Stimulated activated CD8-positive, alpha-beta memory T cell treated with anti-CD3 and anti-CD28 coated beads, Interleukin-4, amount 100 ng/mL, for 48 hours (primary cell): ENCODE measurements at regions not wholly inside any gene's neighbourhood (a gene's known extent, or its start where the extent isn't known, plus 50 kb on each side); places are given as distances from the start of the nearest gene placed in this dataset.

ENCODE experiments used
- DNase-seq: peaks from one replicate; pipeline ENCODE4 v3.0.0-alpha.2; 2020

DNA sequence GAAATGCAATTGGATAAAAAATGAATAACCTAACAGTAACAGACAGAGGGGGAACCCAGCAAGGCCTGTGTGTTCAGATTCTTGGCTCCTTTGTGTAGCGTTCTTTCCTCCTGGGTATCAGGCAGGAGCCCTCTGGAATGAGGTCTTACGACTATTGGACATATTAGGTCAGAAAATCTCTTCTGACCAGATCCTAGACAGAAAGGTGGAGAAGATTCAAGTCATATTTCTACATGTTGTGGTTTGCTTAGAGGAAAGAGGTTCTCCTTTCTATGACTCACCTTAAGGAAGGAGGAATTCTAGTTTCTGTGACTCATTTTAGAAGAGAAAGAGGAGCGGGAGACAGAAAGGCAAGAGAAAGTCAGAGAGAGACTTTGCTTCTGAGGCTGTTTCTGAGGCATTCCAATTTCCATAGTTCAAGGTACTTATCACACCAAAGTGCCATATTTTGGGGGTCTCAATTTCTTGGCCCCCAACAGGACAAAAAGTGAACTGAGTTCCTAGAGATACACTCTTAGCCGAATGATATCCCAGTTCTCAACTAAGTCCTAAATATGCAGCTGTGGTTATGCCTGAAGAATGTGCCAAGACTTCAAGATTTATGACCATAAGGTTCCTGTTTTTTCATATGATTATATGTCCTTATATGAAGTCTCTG, 618.6 kb downstream of the ZEB2 start:
- no peak for DNase-seq

DNA sequence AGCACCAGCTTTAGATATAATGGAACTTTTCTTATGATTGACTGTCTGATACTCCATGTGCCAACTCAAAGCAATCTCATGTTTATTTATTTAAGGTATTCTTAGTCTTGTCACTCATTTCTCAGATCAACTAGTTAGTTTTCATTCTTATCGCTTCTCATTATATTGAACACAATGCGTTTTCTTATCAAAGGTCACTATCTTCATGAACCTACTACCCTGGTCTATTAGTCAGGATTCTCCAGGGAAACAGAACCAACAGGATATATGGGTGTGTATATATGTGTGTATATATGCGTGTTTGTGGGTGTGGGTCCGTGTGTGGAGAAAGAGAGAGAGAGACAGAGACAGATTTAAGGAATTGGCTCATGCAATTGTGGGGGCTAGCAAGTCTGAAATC, 619.9 kb downstream of the ZEB2 start:
- DNase-seq: no peak

DNA sequence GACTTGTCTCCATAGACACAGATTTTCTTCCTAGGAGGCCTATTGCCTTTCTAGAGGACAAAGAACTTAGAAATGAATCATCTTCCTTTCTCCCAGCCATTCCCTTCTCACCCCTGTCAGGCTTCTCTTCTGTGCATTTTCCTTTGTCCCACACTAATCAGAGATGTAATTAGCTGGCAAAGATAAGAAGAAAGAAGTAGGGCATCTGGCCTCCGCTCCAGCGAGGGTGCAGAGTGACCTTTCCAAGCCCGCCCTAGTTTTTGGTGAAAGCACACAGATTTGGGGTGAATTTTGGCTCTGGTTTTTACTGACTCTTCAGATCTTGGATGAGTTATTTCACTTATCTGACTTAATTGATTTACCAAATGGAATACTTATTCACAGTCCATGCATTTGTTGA, 626.5 kb downstream of the ZEB2 start:
- DNase-seq: no peak

DNA sequence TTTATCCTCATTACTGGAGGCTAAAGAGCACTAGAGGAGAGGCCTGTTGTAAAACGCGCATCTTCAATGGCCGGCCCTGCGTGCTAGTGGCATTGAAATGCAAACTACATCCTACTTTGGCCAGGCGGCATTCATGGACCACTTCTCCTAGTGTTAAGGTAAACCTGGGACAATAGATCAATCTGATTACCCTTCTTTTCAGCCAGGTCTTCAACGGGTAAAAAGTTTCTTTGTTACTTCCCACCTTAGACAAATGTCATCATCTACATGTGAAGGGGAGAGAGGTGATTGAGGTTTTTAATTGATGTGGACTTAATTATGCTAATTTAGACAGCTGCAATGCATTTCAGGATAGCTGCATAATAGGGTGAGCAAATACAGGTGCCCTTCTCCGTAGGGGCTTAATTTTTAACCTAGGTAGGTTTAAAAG, 628.0 kb downstream of the ZEB2 start:
- no peak for DNase-seq

DNA sequence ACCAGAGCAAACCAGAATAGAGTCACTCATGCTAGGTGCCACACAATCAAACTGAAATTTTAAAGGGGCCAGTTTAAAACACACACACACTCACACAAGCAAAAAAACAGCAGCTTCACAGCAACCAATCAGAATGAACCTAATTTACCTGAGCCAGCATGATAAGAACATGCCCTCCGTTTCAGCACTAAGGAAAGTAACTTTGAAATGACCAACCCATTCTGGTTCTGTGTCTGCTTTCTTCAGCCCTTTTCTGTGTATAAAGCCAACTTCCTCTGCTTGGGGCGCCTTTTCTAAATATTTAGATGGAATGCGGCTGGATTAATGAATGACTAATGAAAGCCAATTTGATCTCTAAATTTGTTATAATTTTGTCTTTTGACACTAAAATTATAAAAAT, 629.1 kb downstream of the ZEB2 start:
- no peak for DNase-seq

DNA sequence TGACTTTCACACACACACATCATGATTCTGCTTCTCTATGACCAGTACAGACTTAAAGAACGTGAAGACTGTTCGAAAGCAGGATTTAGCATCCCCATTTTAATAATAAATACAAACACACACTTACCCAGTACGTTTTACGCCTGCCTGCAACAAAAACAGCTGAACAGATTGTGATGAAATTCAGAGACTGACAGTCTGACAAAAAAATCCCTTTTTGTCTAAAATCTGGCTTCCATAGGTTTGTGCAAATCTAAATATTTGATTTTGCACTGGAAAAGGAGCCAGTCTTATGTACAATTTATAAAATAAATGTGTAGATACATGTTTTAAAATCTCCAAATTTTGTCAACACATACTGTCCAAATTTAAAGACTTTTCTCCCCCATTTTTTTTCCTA, 630.7 kb downstream of the ZEB2 start:
- DNase-seq: no peak

GRCh38 chr2:143885461-143885860, 634.5 kb downstream of the ZEB2 start:
- DNase-seq: no peak

GRCh38 chr2:143881246-143881645, 638.7 kb downstream of the ZEB2 start:
- DNase-seq: no peak

- no peak for DNase-seq
Observed at GRCh38 chr2:143877876-143878530, 641.9 kb downstream of the ZEB2 start.

DNA sequence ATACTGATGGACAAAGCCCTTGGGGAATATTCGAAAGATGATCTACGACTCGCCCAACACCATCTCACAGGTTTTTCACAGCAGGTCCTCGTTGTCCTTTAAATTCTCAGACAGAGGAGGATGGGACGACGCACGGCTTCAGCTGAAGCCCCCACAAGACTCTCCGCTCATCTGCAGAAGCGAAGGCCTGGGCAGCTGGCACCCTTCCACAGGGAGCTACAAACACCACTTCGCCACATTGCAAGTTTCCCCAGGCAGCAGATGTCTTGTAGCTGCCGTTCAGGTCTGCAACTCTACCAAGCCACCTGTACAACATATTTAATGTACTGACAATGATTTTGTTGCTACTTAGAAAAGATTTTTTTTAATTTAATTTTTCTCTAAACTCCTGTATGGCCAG, 642.9 kb downstream of the ZEB2 start:
- no peak for DNase-seq

DNA sequence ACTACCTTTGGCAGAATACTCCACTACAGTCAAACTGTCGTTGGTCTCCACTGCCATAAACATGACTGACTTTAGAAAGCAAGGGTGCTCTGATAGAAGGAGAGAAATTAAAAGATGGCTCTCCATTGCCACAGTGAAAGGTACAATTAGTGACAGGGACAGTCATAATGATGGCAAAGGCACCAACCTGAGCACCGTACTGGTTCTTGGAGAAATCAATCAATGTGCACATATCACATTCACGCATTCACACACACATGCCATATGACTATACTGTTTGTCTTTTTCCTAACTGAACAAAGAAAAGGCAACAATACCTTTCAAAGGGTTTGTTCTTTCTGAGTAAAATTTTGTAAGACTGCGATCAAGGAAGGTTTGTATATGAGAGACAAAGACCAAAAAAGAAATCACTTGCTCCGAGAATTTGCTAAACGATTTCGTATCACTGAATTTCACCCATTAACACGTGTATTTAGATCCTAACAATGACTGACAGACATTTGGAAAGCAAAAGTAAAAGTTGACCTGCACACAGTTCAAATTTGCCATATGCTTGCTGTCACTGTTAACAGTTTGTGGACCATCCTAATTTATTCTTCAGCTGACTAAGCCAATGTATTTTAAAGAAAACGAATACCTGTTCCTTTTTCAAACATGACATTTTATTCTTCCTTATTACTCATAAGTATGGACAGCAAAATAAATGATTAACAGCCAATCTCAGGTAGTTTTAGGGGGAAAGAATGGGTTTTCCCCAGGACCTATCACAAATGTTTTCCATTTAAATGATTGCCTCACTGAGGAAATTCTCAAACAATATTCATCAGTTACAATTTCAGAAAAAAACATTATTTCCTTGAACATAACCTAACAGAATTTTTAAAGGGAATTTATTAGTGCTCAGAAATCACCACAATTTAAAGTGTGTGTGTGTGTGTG, 644.4 kb downstream of the ZEB2 start:
- DNase-seq: no peak

- DNase-seq: no peak
Observed at GRCh38 chr2:143873886-143874285, 646.0 kb downstream of the ZEB2 start.

GRCh38 chr2:143870696-143871095, 649.2 kb downstream of the ZEB2 start:
- no peak for DNase-seq

- no peak for DNase-seq
Observed at GRCh38 chr2:143856978-143857377, 662.9 kb downstream of the ZEB2 start.

GRCh38 chr2:143852759-143853158, 667.2 kb downstream of the ZEB2 start:
- DNase-seq: peak; percentile 29

- DNase-seq: no peak
Observed at GRCh38 chr2:143850084-143850483, 669.8 kb downstream of the ZEB2 start.

DNA sequence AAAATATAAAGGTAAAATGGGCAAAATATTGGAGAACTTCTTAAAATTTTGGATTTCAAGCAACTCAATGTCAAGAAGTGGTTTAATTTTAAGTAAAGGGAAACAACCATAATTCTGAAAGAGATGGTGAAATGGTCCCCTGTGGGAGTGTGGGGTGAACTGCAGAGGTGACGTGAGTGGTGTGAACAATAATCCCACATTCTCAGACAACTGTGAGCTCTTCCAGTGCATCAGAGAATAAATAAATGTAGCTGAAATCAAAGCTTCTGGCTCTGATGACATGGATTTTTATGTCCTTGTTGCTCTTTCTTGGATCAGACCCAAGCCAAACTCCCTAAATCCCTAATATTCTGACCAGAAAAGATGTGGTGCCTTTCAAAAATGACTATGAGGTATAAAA, 672.7 kb downstream of the ZEB2 start:
- DNase-seq: no peak

- no peak for DNase-seq
Observed at GRCh38 chr2:143844986-143845385, 674.9 kb downstream of the ZEB2 start.

GRCh38 chr2:143843686-143844085, 676.2 kb downstream of the ZEB2 start:
- no peak for DNase-seq

DNA sequence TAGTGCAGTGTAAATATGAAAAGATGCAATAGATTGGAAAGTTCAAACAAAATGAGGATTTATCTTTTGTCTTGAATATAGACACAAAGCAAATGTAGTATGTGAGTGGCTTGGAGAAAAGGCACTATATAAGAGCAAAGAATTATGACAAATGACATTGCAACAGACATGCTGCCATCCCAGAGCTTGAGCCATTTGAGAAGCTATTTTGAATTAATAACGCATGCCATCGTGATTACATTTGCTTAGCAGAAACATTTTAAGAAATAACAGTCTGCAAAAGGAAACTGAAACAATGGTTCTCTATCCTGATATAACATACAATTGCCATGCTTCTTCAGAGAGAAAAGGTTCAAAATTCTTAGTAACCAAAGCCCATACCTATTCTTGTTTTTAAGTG, 677.1 kb downstream of the ZEB2 start:
- DNase-seq: no peak

DNA sequence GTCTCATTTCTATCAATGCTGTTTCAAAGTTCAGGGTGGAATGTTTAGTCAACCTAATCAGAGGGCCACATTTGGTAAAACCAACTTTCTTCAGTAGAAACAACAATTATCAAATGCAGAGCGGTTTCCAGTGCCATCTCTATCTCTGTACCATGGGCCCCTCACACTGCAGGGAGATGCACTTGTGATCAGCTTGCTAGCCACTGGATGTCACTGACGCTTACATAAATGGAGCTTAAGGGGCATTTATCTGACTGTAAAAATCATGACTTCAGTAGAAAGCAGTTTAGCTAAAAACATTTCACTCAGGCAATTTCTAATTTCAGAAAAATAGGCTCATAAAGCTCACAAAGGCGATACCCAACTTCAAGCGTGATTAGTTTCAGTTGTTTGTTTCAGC, 678.0 kb downstream of the ZEB2 start:
- DNase-seq: no peak

- no peak for DNase-seq
Observed at GRCh38 chr2:143840601-143841000, 679.3 kb downstream of the ZEB2 start.

GRCh38 chr2:143840194-143840593, 679.7 kb downstream of the ZEB2 start:
- DNase-seq: no peak

DNA sequence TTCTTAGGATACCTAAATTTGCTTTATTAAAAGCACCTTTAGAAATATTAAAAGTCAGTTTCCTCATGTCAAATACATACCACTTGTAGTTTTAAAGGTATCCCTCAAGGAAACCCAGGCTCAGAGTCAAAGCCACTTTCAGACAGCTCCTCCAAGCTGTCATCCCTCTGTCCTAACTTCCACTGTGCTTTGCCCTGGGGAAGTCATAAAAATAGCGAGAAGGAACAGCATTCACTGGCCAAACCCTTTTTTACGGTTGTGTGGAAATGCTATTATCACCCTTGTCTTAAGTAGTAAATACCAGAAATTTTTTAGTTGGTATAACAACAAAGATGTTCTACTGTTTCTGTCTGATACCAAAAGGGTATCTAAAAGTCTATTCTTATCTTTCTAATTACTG, 680.5 kb downstream of the ZEB2 start:
- no peak for DNase-seq
